ENCODE measurements at regions not wholly inside any gene's neighbourhood (a gene's known extent, or its start where the extent isn't known, plus 50 kb on each side); places are given as distances from the start of the nearest gene placed in this dataset.

DNA sequence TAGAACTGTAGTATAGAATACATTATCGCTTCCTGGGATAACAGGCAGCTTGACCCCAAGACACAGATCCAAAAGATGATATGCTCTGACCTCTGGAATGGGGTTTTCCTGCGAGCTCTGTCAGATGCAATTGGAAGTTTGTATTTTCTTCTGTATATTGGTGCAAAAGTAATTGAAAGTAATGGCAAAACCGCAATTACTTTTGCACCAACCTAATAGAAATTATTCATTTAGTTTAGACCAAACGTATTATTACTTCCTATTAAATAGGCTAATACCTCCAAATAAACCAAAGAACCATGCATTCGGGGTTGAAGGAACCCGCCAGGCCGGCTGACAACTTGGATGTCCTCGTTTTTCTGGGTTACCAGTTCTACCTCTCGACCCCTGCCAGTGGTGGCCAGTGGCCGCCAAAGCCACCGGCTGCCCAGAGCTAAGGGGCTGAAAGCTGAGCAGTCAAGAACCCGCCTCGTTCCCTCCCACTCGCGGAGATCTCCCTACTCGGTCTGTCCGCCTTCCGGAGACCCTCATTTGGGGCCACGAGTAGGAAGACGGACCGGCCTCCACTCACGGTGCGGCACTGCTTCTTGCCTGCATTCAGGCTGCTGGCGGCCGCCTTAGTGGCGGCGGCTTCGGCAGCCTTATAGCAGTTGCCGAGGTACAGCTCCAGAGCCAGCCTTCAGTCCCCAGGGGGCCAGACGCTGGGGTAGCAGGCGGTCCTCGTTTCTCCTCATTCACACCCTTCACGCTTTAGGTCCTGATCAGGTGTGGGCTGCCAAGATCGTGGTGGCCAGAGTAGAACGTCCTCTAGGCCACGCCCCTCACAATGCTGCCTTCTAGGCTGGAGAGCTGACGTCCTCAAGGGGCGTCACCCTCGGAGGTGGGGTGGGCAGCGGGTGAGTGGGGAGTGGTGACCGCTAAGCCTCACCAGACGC lies 121.9 kb downstream of the RBMX2 start:
- peak; percentile 1 to 2 for DNase-seq (ENCODE audit: low read depth in 2 of 2)
- H3K79me2 ChIP-seq (ENCODE audit: control insufficient read depth, insufficient read depth, low read length) = no peaks in the 10 kb centered on the region
- H3K27me3 ChIP-seq (ENCODE audit: control insufficient read depth, insufficient read depth, low read length) = no peaks in the 10 kb centered on the region
- H3K4me2 ChIP-seq (ENCODE audit: extremely low read depth, insufficient read depth, low read length) = peak overlapping the region; percentile 51
- no peak for TF ChIP-seq EZH2 (IDR thresholded peaks at IDR 0.05; ENCODE audit: low read length, missing control alignments)
- TF ChIP-seq, protein P1, sequence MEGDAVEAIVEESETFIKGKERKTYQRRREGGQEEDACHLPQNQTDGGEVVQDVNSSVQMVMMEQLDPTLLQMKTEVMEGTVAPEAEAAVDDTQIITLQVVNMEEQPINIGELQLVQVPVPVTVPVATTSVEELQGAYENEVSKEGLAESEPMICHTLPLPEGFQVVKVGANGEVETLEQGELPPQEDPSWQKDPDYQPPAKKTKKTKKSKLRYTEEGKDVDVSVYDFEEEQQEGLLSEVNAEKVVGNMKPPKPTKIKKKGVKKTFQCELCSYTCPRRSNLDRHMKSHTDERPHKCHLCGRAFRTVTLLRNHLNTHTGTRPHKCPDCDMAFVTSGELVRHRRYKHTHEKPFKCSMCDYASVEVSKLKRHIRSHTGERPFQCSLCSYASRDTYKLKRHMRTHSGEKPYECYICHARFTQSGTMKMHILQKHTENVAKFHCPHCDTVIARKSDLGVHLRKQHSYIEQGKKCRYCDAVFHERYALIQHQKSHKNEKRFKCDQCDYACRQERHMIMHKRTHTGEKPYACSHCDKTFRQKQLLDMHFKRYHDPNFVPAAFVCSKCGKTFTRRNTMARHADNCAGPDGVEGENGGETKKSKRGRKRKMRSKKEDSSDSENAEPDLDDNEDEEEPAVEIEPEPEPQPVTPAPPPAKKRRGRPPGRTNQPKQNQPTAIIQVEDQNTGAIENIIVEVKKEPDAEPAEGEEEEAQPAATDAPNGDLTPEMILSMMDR (conservative IDR thresholded peaks at IDR 0.05 in 1 of 2, IDR thresholded peaks at IDR 0.05 in 1 of 2; ENCODE audit: low read depth in 1 of 2, low read length in 2 of 2) = no peak
- no peaks in the 10 kb centered on the region for H3K4me1 ChIP-seq (ENCODE audit: control insufficient read depth, extremely low read depth, insufficient read depth, low read length)
- peak overlapping the region in 3 of 4 experiments; percentile 35 to 50 (median 38) for H3K4me3 ChIP-seq (replicated peaks in 1 of 4; ENCODE audit: control extremely low read depth in 1 of 4, insufficient read depth in 1 of 4, low read depth in 3 of 4, low read length in 4 of 4)
- no peak overlapping the region for H3K27ac ChIP-seq (ENCODE audit: insufficient read depth, low read length)
- no peaks in the 10 kb centered on the region for H3K36me3 ChIP-seq (ENCODE audit: control insufficient read depth, insufficient read depth, low read length)
- no peak overlapping the region for H3K9ac ChIP-seq (ENCODE audit: insufficient read depth, low read length)
- H3K9me3 ChIP-seq (ENCODE audit: control insufficient read depth, insufficient read depth, low read depth, low read length) = no peaks in the 10 kb centered on the region
- H4K20me1 ChIP-seq (ENCODE audit: control insufficient read depth, extremely low read depth, insufficient read depth, low read length) = no peaks in the 10 kb centered on the region
- peak overlapping the region; percentile 62 for H2AFZ ChIP-seq (ENCODE audit: low read length)

DNA sequence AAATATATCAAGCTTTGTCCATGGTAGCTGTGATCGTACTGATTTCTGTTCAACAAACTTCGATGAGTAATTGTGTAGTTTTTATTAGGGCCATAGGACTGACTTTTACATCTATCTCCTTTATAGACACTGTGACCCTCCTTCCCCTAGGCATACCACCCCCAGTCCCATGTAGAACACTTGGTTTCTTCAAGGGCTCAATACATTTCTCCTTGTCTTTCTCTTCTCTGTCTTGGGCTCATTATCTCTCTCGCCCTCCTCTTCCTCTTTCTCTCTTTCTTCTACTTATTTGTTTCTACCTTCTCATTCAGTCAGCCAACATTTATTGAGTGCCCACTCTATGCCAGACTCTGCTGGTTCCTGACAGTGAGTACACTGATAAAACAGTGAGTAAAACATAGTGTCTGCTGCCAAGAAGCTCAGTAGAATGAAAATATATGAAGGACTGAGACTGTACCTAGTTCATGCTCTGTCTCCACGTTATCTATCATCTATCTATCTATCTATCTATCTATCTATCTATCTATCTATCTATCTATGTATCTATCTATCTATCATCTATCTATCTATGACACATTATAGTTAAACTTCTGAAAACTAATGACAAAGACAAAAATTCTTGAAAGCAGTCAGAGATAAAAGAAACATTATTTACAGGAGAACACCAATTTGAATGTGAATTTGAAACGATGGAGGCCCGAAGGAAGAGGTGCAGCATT lies 122.8 kb downstream of the RBMX2 start:
- no peak for DNase-seq (ENCODE audit: low read depth in 2 of 2)
- no peak overlapping the region for H2AFZ ChIP-seq (ENCODE audit: low read length)
- no peak for TF ChIP-seq EZH2 (IDR thresholded peaks at IDR 0.05; ENCODE audit: low read length, missing control alignments)
- TF ChIP-seq, protein P1 (conservative IDR thresholded peaks at IDR 0.05 in 1 of 2, IDR thresholded peaks at IDR 0.05 in 1 of 2; ENCODE audit: low read depth in 1 of 2, low read length in 2 of 2) = no peak
- no peak overlapping the region for H3K4me2 ChIP-seq (ENCODE audit: extremely low read depth, insufficient read depth, low read length)
- no peak overlapping the region for H3K27ac ChIP-seq (ENCODE audit: insufficient read depth, low read length)
- H3K9ac ChIP-seq (ENCODE audit: insufficient read depth, low read length) = no peak overlapping the region
- H3K27me3 ChIP-seq (ENCODE audit: control insufficient read depth, insufficient read depth, low read length) = no peaks in the 10 kb centered on the region
- H3K79me2 ChIP-seq (ENCODE audit: control insufficient read depth, insufficient read depth, low read length) = no peaks in the 10 kb centered on the region
- no peaks in the 10 kb centered on the region for H3K4me1 ChIP-seq (ENCODE audit: control insufficient read depth, extremely low read depth, insufficient read depth, low read length)
- no peaks in the 10 kb centered on the region for H4K20me1 ChIP-seq (ENCODE audit: control insufficient read depth, extremely low read depth, insufficient read depth, low read length)
- H3K36me3 ChIP-seq (ENCODE audit: control insufficient read depth, insufficient read depth, low read length) = no peaks in the 10 kb centered on the region
- no peaks in the 10 kb centered on the region for H3K9me3 ChIP-seq (ENCODE audit: control insufficient read depth, insufficient read depth, low read depth, low read length)
- peak overlapping the region in 2 of 4 experiments; percentile 38 to 50 for H3K4me3 ChIP-seq (replicated peaks in 1 of 4; ENCODE audit: control extremely low read depth in 1 of 4, insufficient read depth in 1 of 4, low read depth in 3 of 4, low read length in 4 of 4)

DNA sequence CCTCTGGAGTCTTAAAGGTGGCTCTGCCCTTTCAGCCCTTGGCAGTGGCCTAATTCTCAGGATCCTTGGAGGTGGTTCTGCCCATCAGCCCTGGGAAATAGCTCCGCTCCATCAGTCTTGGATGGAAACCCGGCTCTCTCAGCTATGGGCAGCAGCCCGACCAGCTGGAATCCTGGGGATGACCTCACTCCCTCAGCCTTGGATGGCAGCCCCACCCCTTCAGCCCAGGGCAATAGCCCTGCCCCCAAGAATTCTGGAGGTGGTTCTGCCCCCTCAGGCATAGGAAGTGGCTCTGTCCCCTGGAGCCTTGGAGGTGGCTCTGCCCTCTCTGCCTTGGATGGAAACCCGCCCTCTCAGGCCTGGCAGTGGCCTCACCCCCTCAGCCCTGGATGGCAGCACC lies 127.7 kb downstream of the RBMX2 start:
- H3K36me3 ChIP-seq (ENCODE audit: control insufficient read depth, insufficient read depth, low read length) = no peaks in the 10 kb centered on the region
- no peak overlapping the region for H3K4me3 ChIP-seq (replicated peaks in 1 of 4; ENCODE audit: control extremely low read depth in 1 of 4, insufficient read depth in 1 of 4, low read depth in 3 of 4, low read length in 4 of 4)
- H3K9ac ChIP-seq (ENCODE audit: insufficient read depth, low read length) = no peak overlapping the region
- TF ChIP-seq EZH2 (IDR thresholded peaks at IDR 0.05; ENCODE audit: low read length, missing control alignments) = no peak
- TF ChIP-seq, protein P1 (conservative IDR thresholded peaks at IDR 0.05 in 1 of 2, IDR thresholded peaks at IDR 0.05 in 1 of 2; ENCODE audit: low read depth in 1 of 2, low read length in 2 of 2) = no peak
- H3K4me2 ChIP-seq (ENCODE audit: extremely low read depth, insufficient read depth, low read length) = no peak overlapping the region
- H3K27me3 ChIP-seq (ENCODE audit: control insufficient read depth, insufficient read depth, low read length) = no peaks in the 10 kb centered on the region
- H3K4me1 ChIP-seq (ENCODE audit: control insufficient read depth, extremely low read depth, insufficient read depth, low read length) = no peaks in the 10 kb centered on the region
- H3K27ac ChIP-seq (ENCODE audit: insufficient read depth, low read length) = no peak overlapping the region
- no peak overlapping the region for H2AFZ ChIP-seq (ENCODE audit: low read length)
- H4K20me1 ChIP-seq (ENCODE audit: control insufficient read depth, extremely low read depth, insufficient read depth, low read length) = no peaks in the 10 kb centered on the region
- H3K9me3 ChIP-seq (ENCODE audit: control insufficient read depth, insufficient read depth, low read depth, low read length) = no peaks in the 10 kb centered on the region
- DNase-seq (ENCODE audit: low read depth in 2 of 2) = no peak
- H3K79me2 ChIP-seq (ENCODE audit: control insufficient read depth, insufficient read depth, low read length) = no peaks in the 10 kb centered on the region
